OCI-LY3 (cell line): ENCODE measurements at regions not wholly inside any gene's neighbourhood (a gene's known extent, or its start where the extent isn't known, plus 50 kb on each side); places are given as distances from the start of the nearest gene placed in this dataset.
"Not testable (repeated sequence)": the region's sequence is repeated elsewhere in the genome, so short reads cannot be mapped to it uniquely, and the experiment has no call there.

Experiments used
- EZH2phosphoT487 ChIP-seq: fragments of 200-600 bp; shearing (Covaris generic); IDR thresholded peaks from 2 replicates; pipeline ENCODE4 v1.6.1; 2018; ENCODE audit warnings: antibody characterized with exemption, mixed run types, low read depth
- TF ChIP-seq, protein P1 (sequence below): fragments of 200-600, 300-600 bp; sonication (generic); IDR thresholded peaks from 2 replicates; pipeline ENCODE4 v1.5.1; 2014; ENCODE audit warnings: antibody characterized with exemption, low read length, low read depth

DNA sequence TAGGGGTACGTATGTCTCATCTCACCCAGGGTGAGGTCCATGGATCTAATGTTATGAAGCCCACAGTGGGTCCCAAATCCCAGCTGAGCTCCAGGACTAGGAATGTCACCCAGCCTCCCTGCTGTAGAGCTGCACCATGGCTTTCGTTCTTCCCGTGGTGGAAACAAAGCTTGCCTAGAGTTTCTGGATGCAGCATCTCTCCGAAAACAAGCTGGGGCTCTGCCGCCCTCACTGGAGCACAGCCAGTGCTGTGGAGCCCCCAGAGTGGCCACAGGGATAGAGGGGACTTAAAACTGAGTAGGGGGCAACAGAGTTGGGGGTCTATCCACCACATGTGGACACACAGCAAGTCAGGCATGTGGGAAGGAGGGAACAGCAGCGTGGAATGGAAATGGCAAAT lies 192.1 kb downstream of the ANKRD30B start:
- TF ChIP-seq, protein P1, sequence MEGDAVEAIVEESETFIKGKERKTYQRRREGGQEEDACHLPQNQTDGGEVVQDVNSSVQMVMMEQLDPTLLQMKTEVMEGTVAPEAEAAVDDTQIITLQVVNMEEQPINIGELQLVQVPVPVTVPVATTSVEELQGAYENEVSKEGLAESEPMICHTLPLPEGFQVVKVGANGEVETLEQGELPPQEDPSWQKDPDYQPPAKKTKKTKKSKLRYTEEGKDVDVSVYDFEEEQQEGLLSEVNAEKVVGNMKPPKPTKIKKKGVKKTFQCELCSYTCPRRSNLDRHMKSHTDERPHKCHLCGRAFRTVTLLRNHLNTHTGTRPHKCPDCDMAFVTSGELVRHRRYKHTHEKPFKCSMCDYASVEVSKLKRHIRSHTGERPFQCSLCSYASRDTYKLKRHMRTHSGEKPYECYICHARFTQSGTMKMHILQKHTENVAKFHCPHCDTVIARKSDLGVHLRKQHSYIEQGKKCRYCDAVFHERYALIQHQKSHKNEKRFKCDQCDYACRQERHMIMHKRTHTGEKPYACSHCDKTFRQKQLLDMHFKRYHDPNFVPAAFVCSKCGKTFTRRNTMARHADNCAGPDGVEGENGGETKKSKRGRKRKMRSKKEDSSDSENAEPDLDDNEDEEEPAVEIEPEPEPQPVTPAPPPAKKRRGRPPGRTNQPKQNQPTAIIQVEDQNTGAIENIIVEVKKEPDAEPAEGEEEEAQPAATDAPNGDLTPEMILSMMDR, result not testable (repeated sequence)
- not testable (repeated sequence) for TF ChIP-seq EZH2phosphoT487
